Right kidney (tissue), 1 donor: ENCODE measurements at regions not wholly inside any gene's neighbourhood (a gene's known extent, or its start where the extent isn't known, plus 50 kb on each side); places are given as distances from the start of the nearest gene placed in this dataset.
"Not testable (repeated sequence)": the region's sequence is repeated elsewhere in the genome, so short reads cannot be mapped to it uniquely, and the experiment has no call there.

Experiments
- DNase-seq: peaks from one replicate; pipeline ENCODE4 v3.0.0-alpha.2; 2016

DNA sequence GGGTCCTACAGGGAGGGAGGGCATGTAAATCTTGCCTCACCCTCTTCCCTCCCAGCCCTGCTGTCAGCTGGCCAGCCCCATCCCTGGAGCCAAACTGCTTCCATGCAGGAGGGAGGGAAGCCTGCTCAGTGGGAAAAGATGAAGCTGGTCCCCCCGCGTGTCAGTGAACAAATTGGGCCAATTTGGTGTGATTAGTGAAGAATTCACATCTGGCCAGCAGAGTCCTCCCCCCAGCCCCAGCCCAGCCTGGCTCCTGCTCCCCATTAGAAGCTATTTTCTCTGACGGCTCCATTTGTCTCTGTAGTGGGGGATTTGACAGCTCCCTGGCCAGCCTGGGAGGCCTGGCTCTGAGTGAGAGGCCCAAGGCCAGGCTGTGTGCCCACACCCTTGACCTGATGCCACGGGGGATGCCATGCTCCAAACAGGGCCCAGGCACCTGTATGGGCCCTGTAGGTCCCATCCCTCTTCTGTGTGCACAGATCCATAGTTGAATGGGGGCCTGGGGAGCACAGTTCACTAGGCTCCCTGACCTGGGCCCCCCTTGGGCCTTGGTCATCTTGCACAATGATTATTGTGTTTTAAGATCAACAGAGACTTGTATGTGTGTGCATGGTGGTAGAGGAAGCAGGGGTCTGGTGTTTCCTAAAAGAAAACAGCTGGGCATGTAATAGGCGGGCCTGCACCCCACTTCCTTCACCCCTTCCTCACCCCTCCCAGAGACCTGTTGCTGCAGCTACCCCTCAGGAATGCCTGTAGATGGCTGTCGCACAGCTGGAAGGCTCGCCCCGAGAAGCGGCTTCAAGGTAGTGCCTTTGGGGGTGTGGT, 50.7 kb upstream of the TAC4 start:
- DNase-seq, result no peak

DNA sequence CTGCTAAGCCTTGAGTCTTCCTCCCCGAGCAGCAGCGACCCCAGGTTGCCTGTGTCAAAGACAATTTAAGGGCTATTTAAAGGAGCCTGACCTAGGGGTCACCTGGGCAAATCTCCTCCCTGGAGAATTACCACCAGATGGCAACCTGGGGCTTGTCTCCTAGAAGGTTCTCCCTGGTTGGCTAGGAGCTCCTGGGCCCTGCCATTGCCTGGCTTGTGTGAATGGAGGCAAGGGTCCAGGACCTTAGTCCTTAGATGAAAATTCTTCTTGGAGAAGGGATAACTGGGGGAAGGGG, 51.3 kb upstream of the TAC4 start:
- no peak for DNase-seq

DNA sequence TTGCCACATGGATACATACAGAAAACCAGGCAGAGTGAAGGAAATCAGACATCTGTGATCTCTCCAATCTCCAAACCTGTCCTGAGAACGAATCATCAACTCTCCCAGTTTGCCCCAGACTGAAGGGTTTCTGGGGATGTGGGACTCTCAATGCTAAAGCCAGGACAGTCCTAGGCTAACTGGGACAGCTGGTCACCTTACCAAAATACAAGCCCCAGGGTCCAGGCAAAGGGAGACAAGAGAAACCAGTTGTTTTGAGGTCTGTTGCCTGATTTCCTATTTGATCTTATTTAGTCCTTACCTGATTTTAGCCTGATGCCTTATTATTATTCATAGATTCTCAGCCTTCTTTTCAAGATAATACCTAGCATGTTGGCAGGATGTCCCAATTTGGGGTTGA, 51.7 kb upstream of the TAC4 start:
- no peak for DNase-seq

DNA sequence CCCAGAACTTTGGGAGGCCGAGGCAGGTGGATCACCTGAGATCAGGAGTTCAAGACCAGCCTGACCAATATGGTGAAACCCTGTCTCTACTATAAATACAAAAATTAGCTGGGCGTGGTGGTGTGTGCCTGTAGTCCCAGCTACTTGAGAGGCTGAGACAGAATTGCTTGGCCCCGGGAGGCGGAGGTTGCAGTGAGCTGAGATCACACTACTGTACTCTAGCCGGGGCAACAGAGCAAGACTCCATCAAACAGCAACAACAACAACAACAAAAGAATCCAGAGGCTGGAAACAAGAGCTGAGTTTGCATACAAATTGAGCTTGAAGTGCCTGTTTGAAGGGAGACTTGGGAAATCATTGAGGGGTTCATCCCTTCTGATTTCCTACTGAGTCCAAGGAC, 52.9 kb upstream of the TAC4 start:
- DNase-seq, result not testable (repeated sequence)

DNA sequence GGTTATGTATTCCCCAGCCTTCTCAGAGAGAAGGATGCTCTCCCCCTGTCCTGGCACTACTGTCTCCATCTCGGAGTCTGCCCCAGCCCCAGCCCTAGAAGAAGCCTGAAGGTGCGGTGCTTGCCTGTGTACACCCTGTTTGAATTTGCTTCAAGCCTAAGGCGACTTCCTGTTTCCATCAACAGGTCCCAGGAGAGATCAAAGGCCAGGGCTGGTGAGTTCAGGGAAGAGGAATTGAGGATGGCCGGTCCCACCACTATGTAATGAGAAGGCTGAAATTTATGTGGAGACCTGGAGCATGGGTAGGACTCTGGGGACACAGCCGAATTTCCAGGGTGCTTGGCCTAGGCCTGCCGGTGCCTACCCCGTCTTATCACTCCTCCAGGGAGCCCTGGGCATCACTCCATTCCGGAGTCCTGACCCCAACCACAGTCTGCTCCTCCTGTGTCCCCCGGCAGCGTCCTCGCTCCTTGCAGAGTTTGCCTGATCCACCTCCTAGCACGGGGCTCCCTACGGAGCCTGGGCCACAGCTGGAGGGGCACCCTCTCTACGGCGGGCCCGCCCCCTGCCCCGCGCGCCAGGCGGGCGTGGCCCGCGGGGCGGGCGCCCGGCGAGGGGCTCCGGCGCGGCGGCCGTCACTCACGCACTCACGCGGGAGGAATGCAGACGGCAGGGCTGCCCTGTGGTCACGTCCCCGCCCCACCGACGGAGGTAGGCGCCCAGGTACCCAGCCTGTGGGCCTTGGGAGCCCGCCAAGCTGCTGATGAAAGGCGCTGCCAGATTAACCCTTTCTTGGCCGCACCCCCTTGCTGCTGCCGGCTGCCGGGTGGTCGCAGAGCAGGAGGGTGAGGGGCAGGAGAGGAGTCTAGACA, 53.8 kb upstream of the TAC4 start:
- peak; percentile 53 for DNase-seq

GRCh38 chr17:49903523-49903922, 55.7 kb upstream of the TAC4 start:
- no peak for DNase-seq

DNA sequence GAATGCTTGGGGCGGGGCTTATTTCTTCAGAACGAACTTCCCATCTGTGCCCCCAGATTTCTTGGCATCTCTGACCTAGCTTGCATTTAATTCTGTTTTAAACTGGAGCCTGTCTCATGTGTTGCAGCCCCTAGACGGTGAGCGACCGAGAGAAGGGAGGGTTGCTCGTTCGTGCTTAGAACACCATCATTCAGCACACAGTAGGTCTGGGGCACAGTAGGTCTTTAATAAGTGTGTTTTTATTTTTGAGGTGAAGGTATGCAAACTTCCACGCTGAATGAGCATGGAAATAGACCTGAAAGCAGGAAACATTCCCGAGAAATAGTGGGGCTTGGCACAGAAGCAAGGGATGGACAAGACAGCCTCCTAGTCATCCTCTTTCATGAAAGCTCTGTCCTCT, 57.0 kb upstream of the TAC4 start:
- DNase-seq, result no peak

GRCh38 chr17:49906531-49907136, 58.8 kb upstream of the TAC4 start:
- DNase-seq, result no peak

GRCh38 chr17:49907279-49907678, 59.4 kb upstream of the TAC4 start:
- no peak for DNase-seq

DNA sequence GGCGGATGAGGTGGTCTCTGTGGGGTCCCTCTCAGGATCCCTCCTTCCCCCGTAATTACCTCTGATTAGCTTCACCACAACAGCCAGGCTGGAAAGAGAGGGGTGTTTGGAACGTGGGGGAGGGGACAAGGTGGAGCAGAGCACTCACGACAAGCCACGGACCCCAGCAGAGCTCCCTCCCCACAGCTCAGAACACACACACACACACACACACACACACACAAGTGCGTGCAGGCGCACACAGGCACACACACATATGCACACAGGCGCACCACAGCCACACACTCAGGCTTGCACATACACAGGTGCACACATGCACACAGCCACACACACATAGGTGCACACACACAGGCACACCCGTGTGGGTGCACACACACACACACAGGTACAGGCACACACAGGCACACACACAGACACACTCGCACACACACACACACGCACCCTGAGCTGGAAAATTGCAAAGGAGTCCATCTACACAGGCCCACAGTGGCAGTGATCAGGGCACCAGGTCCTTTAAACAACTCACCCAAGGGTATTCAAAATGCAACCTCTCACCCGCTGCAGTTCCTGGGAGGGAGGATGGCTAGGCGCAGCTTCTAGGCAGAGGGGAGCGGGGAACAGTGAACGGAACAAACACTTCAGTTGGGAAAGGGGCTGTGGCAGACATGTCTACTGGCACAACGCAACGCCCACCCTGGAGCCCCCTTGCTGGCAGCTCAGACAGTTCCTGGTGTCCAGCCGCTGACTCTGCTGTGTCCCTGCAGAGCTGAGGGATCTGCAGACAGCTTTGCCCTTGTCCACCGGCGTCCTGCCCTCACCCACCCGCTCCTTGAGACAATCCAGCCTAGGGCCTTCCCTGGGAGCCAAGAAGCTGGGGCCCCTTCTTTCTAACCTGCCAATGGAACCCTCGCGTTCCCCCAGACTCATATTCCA, 59.9 kb upstream of the DLX4 start:
- DNase-seq, result no peak

GRCh38 chr17:49910094-49910857, 58.7 kb upstream of the DLX4 start:
- peak; percentile 57 for DNase-seq

DNA sequence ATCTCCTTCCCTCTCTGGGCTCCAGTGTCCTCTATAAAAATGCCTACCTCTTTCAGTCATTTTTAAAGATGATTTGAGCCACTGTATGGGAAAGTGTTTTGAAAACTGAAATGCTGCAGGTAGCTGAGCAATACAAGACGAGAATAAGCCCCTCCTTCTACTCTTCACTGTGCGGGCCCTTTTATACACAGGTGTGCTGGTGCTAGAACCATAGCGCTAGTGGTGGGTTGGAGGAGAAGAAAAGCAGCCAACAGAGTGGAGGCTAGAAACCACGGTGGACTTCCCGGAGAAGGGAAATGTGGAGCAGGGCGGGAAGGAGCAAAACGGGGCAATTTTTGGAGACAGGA, 58.2 kb upstream of the DLX4 start:
- no peak for DNase-seq

DNA sequence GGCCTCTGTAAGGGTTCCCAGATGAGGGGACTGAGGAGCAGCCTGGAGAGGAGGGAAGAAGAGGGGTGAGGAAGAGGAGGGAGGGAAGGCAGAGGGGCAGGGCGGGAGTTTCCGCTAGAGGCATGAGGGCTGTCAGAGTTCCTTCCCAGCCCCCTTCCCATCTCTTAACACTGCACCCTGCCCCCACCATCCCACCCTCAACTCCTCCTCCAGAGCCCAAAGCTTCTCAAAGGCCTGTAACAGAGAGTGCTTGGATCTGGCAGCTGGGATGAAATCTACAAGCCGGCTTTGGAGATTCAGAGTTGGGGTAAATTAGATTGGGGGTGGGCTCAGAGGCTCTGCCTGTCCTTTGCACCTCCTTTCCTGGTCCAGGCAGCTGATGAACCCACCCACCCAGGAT, 57.3 kb upstream of the DLX4 start:
- no peak for DNase-seq

DNA sequence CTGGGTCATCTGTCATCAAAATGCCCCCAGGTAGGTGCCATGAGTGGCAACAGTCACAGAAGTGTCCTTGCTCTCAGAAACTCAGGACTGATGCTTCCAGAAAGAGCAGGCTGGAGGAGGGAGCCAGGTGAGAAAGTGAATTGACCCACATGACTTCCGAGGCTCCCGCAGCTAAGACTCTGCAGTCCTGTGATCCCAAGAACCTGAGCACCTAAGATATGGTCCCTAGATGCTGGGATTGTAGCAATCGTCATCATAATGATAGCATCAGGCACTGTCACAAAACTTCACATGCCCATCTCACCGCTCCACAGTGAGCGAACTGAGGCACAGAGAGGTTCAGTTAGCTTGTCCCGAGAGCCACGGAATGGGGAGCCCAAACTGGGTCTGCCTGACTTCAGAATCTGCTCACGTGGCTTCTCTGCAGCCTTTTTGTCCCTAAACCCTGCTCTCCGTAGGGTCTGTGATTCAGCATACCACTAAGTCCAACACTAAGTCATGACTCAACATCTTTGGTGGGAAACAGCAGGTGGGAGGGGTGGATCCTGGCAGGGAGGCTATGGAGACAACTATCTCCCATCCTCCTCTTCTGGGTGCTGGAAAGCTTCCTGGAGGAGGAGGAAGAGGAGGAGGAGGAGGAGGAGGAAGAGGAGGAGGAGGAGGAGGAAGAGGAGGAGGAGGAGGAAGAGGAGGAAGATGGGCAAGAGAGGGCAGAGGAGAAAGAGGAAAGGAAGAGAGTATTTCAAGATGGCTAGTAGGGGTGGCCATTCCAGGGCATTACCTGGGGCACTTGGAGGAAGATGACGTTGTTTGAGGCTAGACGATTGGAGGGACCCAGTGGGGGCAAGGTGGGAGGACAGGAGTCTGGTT, 55.5 kb upstream of the DLX4 start:
- DNase-seq, result no peak

- DNase-seq, result no peak
Observed at GRCh38 chr17:49914096-49914490, 54.9 kb upstream of the DLX4 start.

DNA sequence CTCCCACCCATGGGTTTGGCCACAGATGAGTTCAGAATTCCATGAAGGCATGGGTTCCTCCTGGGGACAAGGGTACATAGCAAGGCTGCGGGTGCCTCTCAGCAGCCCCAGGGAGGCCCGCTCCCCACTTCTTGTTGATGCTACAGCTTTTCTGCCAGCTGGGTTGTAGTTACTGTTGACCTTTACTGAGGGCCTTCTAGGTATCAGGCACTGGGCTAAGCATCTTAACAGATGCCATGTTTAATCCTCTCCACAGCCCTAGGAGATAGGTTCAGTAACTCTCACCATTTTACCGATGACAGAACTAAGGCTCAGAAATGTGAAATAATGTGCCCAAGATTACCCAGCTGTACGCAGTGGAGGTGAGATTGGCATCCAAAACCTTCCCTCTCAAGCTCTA, 54.3 kb upstream of the DLX4 start:
- DNase-seq, result no peak

GRCh38 chr17:49915260-49915659, 53.7 kb upstream of the DLX4 start:
- DNase-seq, result no peak

DNA sequence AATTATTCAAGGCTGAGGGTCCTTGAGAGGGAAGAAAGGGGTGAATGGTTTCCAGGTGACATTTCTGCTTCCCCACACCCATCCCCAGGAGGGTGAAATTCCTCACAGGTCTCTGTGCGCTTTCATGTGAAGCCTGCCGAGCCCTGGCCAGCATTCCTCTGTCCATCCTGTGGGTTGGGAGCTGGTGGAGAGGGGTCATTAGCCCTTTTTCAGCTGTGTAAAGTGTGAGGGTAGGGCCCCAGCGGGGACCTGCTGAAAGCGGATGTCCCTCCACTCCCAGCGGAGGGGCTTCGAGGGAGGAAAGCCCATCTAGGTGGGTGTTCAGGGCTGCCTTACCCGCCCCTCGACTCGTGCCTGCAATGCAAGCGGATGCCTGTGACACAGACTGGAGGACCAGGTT, 53.3 kb upstream of the DLX4 start:
- peak; percentile 61 for DNase-seq

DNA sequence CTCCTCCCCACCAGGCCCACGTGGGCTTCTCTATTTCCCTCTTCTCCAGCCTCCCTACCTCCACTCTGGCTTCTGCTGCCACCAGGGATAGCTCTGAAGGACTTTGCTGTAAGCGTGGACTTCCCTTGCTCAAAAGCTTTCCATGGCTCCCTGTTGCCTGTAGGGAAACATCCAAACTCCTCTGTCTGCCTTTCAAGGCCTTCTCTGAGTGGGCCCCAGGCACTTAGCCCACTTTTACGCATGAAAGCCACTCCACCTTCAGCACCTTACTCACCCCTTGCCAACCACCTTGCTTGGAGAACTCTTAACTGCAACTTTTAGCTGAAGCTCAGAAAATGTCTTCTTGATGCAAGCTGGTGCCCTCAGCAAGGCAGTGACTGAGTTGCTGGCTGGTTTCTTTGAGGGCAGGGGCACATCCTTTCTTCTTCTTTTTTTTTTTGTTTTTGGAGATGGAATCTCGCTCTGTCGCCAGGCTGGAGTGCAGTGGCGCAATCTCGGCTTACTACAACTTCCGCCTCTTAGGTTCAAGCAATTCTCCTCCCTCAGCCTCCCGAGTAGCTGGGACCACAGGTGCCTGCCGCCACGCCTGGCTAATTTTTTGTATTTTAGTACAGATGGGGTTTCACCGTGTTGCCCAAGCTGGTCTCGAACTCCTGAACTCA, 52.0 kb upstream of the DLX4 start:
- no peak for DNase-seq

DNA sequence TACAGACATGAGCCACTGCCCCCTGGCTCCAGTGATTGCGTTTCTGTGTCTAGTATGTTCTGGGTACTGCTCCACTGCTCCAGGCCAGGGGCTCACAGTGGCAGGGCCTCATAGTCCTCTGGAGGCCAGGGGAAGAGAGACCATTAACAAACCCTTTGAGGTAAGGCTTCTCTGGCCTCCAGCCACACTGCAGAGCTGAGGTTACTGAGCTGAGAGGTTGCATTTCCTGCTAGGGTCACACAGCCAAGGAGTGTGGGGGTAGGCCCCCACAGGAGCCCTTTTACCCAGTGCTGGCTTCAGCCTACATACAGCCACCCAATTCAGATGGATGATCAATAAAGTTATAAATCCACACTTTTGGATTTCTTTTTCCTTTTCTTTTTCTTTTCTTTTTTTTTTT, 50.4 kb upstream of the DLX4 start:
- no peak for DNase-seq
